ENCODE measurements at regions not wholly inside any gene's neighbourhood (a gene's known extent, or its start where the extent isn't known, plus 50 kb on each side); places are given as distances from the start of the nearest gene placed in this dataset.
A peak's percentile ranks its signal among the peaks of the same experiment; 100 is the strongest.

GRCh38 chr7:46317256-46317655, 396.2 kb upstream of the IGFBP3 start:
- in situ Hi-C loops (cut with HindIII; ENCODE audit: low pct_unique_long_range_greater_than_20kb, low sequenced_read_pairs) = no loop called here
- no peak for DNase-seq (ENCODE audit: low read depth)

- in situ Hi-C loops (cut with HindIII; ENCODE audit: low pct_unique_long_range_greater_than_20kb, low sequenced_read_pairs) = no loop called here
Observed at GRCh38 chr7:46315891-46316290, 394.8 kb upstream of the IGFBP3 start.

GRCh38 chr7:46301677-46302076, 380.6 kb upstream of the IGFBP3 start:
- DNase-seq (ENCODE audit: low read depth) = no peak
- in situ Hi-C loops (cut with HindIII; ENCODE audit: low pct_unique_long_range_greater_than_20kb, low sequenced_read_pairs) = no loop called here

More at GRCh38 chr7:46315891-46316290, 394.8 kb upstream of the IGFBP3 start:
- no peak for DNase-seq (ENCODE audit: low read depth)

GRCh38 chr7:46297515-46297914, 376.4 kb upstream of the IGFBP3 start:
- DNase-seq (ENCODE audit: low read depth) = no peak
- in situ Hi-C loops (cut with HindIII; ENCODE audit: low pct_unique_long_range_greater_than_20kb, low sequenced_read_pairs) = no loop called here

GRCh38 chr7:46296526-46296925, 375.5 kb upstream of the IGFBP3 start:
- in situ Hi-C loops (cut with HindIII; ENCODE audit: low pct_unique_long_range_greater_than_20kb, low sequenced_read_pairs) = no loop called here

GRCh38 chr7:46294381-46294780, 373.3 kb upstream of the IGFBP3 start:
- DNase-seq (ENCODE audit: low read depth) = no peak
- in situ Hi-C loops (cut with HindIII; ENCODE audit: low pct_unique_long_range_greater_than_20kb, low sequenced_read_pairs) = no loop called here

More at GRCh38 chr7:46296526-46296925, 375.5 kb upstream of the IGFBP3 start:
- no peak for DNase-seq (ENCODE audit: low read depth)

- no peak for DNase-seq (ENCODE audit: low read depth)
- in situ Hi-C loops (cut with HindIII; ENCODE audit: low pct_unique_long_range_greater_than_20kb, low sequenced_read_pairs) = no loop called here
Observed at GRCh38 chr7:46292741-46293140, 371.7 kb upstream of the IGFBP3 start.

- in situ Hi-C loops (cut with HindIII; ENCODE audit: low pct_unique_long_range_greater_than_20kb, low sequenced_read_pairs) = no loop called here
- peak; percentile 66 for DNase-seq (ENCODE audit: low read depth)
Observed at GRCh38 chr7:46291601-46292150, 370.6 kb upstream of the IGFBP3 start.

- in situ Hi-C loops (cut with HindIII; ENCODE audit: low pct_unique_long_range_greater_than_20kb, low sequenced_read_pairs) = no loop called here
- DNase-seq (ENCODE audit: low read depth) = peak; percentile 83
Observed at GRCh38 chr7:46291050-46291438, 370.0 kb upstream of the IGFBP3 start.

- in situ Hi-C loops (cut with HindIII; ENCODE audit: low pct_unique_long_range_greater_than_20kb, low sequenced_read_pairs) = no loop called here
- no peak for DNase-seq (ENCODE audit: low read depth)
Observed at GRCh38 chr7:46290374-46291049, 369.4 kb upstream of the IGFBP3 start.

GRCh38 chr7:46288861-46289260, 367.8 kb upstream of the IGFBP3 start:
- DNase-seq (ENCODE audit: low read depth) = no peak
- in situ Hi-C loops (cut with HindIII; ENCODE audit: low pct_unique_long_range_greater_than_20kb, low sequenced_read_pairs) = no loop called here

GRCh38 chr7:46288010-46288409, 366.9 kb upstream of the IGFBP3 start:
- DNase-seq (ENCODE audit: low read depth) = no peak
- in situ Hi-C loops (cut with HindIII; ENCODE audit: low pct_unique_long_range_greater_than_20kb, low sequenced_read_pairs) = no loop called here

- in situ Hi-C loops (cut with HindIII; ENCODE audit: low pct_unique_long_range_greater_than_20kb, low sequenced_read_pairs) = no loop called here
- no peak for DNase-seq (ENCODE audit: low read depth)
Observed at GRCh38 chr7:46286957-46287356, 365.9 kb upstream of the IGFBP3 start.

GRCh38 chr7:46286356-46286755, 365.3 kb upstream of the IGFBP3 start:
- peak; percentile 21 for DNase-seq (ENCODE audit: low read depth)
- in situ Hi-C loops (cut with HindIII; ENCODE audit: low pct_unique_long_range_greater_than_20kb, low sequenced_read_pairs) = no loop called here

GRCh38 chr7:46285878-46286277, 364.8 kb upstream of the IGFBP3 start:
- DNase-seq (ENCODE audit: low read depth) = no peak
- in situ Hi-C loops (cut with HindIII; ENCODE audit: low pct_unique_long_range_greater_than_20kb, low sequenced_read_pairs) = no loop called here

- in situ Hi-C loops (cut with HindIII; ENCODE audit: low pct_unique_long_range_greater_than_20kb, low sequenced_read_pairs) = no loop called here
- no peak for DNase-seq (ENCODE audit: low read depth)
Observed at GRCh38 chr7:46283852-46284251, 362.8 kb upstream of the IGFBP3 start.

GRCh38 chr7:46282155-46282554, 361.1 kb upstream of the IGFBP3 start:
- in situ Hi-C loops (cut with HindIII; ENCODE audit: low pct_unique_long_range_greater_than_20kb, low sequenced_read_pairs) = no loop called here
- DNase-seq (ENCODE audit: low read depth) = no peak

- peak; percentile 32 for DNase-seq (ENCODE audit: low read depth)
- in situ Hi-C loops (cut with HindIII; ENCODE audit: low pct_unique_long_range_greater_than_20kb, low sequenced_read_pairs) = no loop called here
Observed at GRCh38 chr7:46281071-46281470, 360.0 kb upstream of the IGFBP3 start.

GRCh38 chr7:46279290-46279689, 358.2 kb upstream of the IGFBP3 start:
- in situ Hi-C loops (cut with HindIII; ENCODE audit: low pct_unique_long_range_greater_than_20kb, low sequenced_read_pairs) = no loop called here
- DNase-seq (ENCODE audit: low read depth) = peak; percentile 44

- no peak for DNase-seq (ENCODE audit: low read depth)
- in situ Hi-C loops (cut with HindIII; ENCODE audit: low pct_unique_long_range_greater_than_20kb, low sequenced_read_pairs) = no loop called here
Observed at GRCh38 chr7:46264646-46265045, 343.6 kb upstream of the IGFBP3 start.

Measured in Caki2 (cell line).